ENCODE measurements at regions not wholly inside any gene's neighbourhood (a gene's known extent, or its start where the extent isn't known, plus 50 kb on each side); places are given as distances from the start of the nearest gene placed in this dataset.
"Not testable (repeated sequence)": the region's sequence is repeated elsewhere in the genome, so short reads cannot be mapped to it uniquely, and the experiment has no call there.

GRCh38 chr1:244287726-244288125, 164.0 kb downstream of the ADSS2 start:
- peaks cover 23% of the 10 kb centered on the region for H3K27me3 Mint-ChIP-seq
- H3K36me3 Mint-ChIP-seq, result no peaks in the 10 kb centered on the region
- no peak overlapping the region for H3K4me3 Mint-ChIP-seq
- H3K27ac Mint-ChIP-seq, result no peak overlapping the region
- no peak for DNase-seq
- CTCF ChIA-PET, result interaction anchor here (0.7 to 3.4 kb wide), 2 partner anchors 11 to 127 kb away, joined by 3 to 13 read pairs; no protein-coding TSS in a partner anchor
- H3K4me1 Mint-ChIP-seq, result peaks cover 9% of the 10 kb centered on the region
- peaks cover 5% of the 10 kb centered on the region for H3K9me3 Mint-ChIP-seq

GRCh38 chr1:244288663-244289062, 163.0 kb downstream of the ADSS2 start:
- Mint-ChIP-seq H3K4me1 (peaks cover 9% of the 10 kb centered on the region), H3K27ac (no peak overlapping the region), H3K36me3 (no peaks in the 10 kb centered on the region), H3K9me3 (peaks cover 5% of the 10 kb centered on the region), H3K4me3 (no peak overlapping the region), H3K27me3 (peaks cover 23% of the 10 kb centered on the region)
- CTCF ChIA-PET, result interaction anchor here (0.7 to 3.4 kb wide), 3 partner anchors 10 to 126 kb away, joined by 3 to 13 read pairs (median 4); no protein-coding TSS in a partner anchor
- DNase-seq, result no peak

DNA sequence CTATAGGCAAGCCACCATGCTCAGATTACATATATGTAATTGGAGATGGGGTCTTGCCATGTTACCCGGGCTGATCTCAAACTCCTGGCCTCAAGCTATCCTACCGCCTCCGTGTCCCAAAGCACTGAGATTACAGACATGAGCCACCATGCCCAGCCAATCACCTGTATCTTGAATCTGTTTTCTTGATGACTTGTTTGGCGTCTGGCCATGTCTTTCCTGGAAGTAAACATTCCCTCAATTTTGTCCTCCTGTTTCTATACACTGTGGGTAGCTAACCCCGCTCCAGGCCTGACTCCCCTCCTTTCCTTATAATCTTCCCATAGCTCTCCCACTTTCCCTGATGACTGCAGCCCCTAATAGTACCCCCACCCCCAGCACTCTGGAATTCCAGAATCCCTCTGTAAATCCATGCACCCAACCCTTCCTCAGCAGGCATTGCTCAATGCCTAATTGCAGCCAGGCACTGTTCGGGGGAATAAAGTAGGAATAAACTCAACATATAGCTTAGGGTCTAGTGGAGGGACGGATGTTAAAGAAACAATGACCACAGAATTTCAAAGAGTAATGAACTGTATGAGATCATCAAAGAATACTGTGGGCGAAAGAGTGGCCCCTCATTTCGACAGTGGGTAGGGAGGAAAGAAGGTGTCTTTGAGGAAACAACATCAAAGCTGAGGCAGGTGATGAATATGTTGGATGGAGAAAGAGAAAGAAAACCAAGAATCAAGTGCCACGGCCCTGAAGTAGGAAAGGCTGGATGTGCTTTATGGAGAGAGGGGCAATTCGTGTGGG, 161.5 kb downstream of the ADSS2 start:
- H3K9me3 Mint-ChIP-seq, result peaks cover 5% of the 10 kb centered on the region
- H3K4me1 Mint-ChIP-seq, result peaks cover 9% of the 10 kb centered on the region
- no peaks in the 10 kb centered on the region for H3K36me3 Mint-ChIP-seq
- peaks cover 17% of the 10 kb centered on the region for H3K27me3 Mint-ChIP-seq
- no peak for DNase-seq
- CTCF ChIA-PET, result interaction anchor here (1.1 to 3.4 kb wide), 2 partner anchors 9 kb away, joined by 4 to 13 read pairs; no protein-coding TSS in a partner anchor
- no peak overlapping the region for H3K27ac Mint-ChIP-seq
- H3K4me3 Mint-ChIP-seq, result no peak overlapping the region

DNA sequence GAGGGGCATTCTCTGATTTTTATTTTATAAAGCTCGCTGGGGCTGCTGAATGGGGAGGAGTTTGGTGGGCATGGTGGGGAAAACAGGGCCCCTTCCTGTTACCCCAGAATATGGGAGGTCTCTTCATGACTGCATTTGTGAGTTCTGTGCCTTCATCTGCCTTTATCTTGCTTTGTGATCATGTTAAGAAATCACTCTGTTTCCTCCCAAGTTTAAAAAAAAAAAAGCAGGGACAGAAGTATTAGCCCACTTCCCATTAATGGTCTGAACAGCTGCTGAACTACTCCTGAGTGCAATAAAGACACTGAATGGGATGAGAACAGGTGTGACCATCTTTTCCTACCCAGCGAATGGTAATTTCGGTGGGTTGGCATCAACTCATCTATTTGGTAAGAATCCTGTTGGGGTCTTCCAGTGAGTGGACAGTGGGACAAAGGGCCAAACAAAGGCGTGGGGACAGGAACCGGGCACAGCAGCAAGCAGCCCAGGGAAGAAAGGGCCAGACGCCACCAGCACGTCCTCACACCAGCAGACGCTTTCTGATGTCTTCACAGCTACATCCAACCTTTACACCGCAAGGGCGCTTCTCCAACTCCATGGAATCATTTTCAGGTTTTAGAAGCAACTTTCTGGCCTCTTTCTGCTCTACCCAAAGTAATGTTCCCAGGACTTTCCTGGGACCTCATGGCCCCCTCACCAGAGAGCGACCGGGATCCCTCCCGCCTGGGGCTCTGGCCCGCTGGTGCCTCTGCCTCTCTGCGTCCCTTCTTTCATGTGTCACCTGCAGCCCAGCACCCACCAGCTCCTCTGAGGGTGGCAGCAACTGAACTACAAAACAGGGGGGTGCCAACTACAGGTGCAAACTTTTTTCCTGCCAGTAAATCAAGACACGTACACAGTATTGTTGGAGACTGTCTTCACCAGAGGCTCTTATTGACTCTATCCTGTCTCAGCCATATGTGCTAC, 160.2 kb downstream of the ADSS2 start:
- Mint-ChIP-seq H3K27me3 (peaks cover 12% of the 10 kb centered on the region), H3K9me3 (peaks cover 5% of the 10 kb centered on the region), H3K4me3 (no peak overlapping the region), H3K36me3 (no peaks in the 10 kb centered on the region), H3K4me1 (peaks cover 9% of the 10 kb centered on the region), H3K27ac (no peak overlapping the region)
- no peak for DNase-seq
- CTCF ChIA-PET, result interaction anchor here (0.6 to 1.1 kb wide), 2 partner anchors 8 to 842 kb away, joined by 3 to 4 read pairs; no protein-coding TSS in a partner anchor

GRCh38 chr1:244294599-244295224, 157.0 kb downstream of the ADSS2 start:
- H3K36me3 Mint-ChIP-seq, result no peaks in the 10 kb centered on the region
- no peak overlapping the region for H3K4me3 Mint-ChIP-seq
- CTCF ChIA-PET, result interaction anchor here (0.8 kb wide), 1 partner anchor 21 kb away, joined by 3 read pairs; no protein-coding TSS in a partner anchor

DNA sequence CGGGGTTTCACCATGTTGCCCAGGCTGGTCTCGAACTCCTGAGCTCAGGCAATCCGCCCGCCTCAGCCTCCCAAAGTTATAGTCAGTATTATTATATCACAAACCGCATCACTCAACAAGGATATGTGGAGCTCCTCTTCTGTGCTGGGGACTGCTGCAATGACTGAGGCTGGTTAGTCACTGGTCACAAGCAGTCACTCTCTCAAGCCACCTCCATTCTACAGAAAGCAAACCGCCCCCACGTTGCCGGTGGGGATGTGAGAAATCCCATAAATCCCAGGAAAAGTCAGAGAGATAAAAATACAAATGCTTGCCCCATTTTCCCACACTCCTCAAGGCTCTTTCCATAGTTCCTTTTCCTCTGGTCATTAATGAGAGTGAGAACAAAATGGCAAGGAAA, 155.7 kb downstream of the ADSS2 start:
- Mint-ChIP-seq H3K4me1 (peaks cover 21% of the 10 kb centered on the region), H3K36me3 (no peaks in the 10 kb centered on the region), H3K27ac (no peak overlapping the region), H3K27me3 (peaks cover 16% of the 10 kb centered on the region), H3K4me3 (no peak overlapping the region), H3K9me3 (no peaks in the 10 kb centered on the region)
- no peak for DNase-seq
- CTCF ChIA-PET, result no interaction called here

More at GRCh38 chr1:244294599-244295224, 157.0 kb downstream of the ADSS2 start:
- DNase-seq, result no peak
- no peaks in the 10 kb centered on the region for H3K9me3 Mint-ChIP-seq
- no peak overlapping the region for H3K27ac Mint-ChIP-seq
- peaks cover 23% of the 10 kb centered on the region for H3K4me1 Mint-ChIP-seq
- H3K27me3 Mint-ChIP-seq, result peaks cover 16% of the 10 kb centered on the region

- peaks cover 19% of the 10 kb centered on the region for H3K4me1 Mint-ChIP-seq
- CTCF ChIA-PET, result interaction anchor here (1.2 kb wide), 1 partner anchor 52 kb away, joined by 3 read pairs; no protein-coding TSS in a partner anchor
- peaks cover 14% of the 10 kb centered on the region for H3K27me3 Mint-ChIP-seq
- no peaks in the 10 kb centered on the region for H3K36me3 Mint-ChIP-seq
- H3K9me3 Mint-ChIP-seq, result no peaks in the 10 kb centered on the region
- no peak overlapping the region for H3K4me3 Mint-ChIP-seq
- no peak for DNase-seq
- H3K27ac Mint-ChIP-seq, result no peak overlapping the region
Observed at GRCh38 chr1:244296447-244296846, 155.3 kb downstream of the ADSS2 start.

- Mint-ChIP-seq H3K9me3 (no peaks in the 10 kb centered on the region), H3K27ac (no peak overlapping the region), H3K4me1 (peaks cover 18% of the 10 kb centered on the region), H3K36me3 (no peaks in the 10 kb centered on the region), H3K4me3 (no peak overlapping the region), H3K27me3 (peaks cover 8% of the 10 kb centered on the region)
- CTCF ChIA-PET, result interaction anchor here (1.2 to 3.3 kb wide), 2 partner anchors 24 to 52 kb away, joined by 3 to 22 read pairs; no protein-coding TSS in a partner anchor
- DNase-seq, result no peak
Observed at GRCh38 chr1:244297087-244297486, 154.6 kb downstream of the ADSS2 start.

DNA sequence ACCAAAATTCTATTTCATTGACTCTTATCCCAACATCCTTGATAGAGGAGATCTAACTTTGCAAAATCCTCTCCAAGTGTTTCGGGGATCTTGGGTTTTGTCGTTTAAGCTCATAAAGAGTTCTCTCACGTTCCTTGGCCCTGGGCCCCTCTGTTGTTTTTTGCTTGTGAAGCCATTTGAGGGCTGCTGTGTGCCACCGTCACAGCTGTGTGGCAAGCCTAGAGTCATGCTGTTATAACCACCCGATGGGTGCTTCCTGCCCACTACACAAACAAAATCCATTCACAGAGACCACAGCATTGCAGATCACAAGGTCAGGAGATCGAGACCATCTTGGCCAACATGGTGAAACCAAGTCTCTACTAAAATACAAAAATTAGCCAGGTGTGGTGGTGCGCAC, 154.1 kb downstream of the ADSS2 start:
- CTCF ChIA-PET, result interaction anchor here (1.2 to 3.3 kb wide), 4 partner anchors 9 to 954 kb away, joined by 3 to 22 read pairs (median 10); no protein-coding TSS in a partner anchor
- H3K27ac Mint-ChIP-seq, result no peak overlapping the region
- H3K4me3 Mint-ChIP-seq, result no peak overlapping the region
- DNase-seq, result no peak
- peaks cover 5% of the 10 kb centered on the region for H3K27me3 Mint-ChIP-seq
- H3K36me3 Mint-ChIP-seq, result no peaks in the 10 kb centered on the region
- peaks cover 18% of the 10 kb centered on the region for H3K4me1 Mint-ChIP-seq
- no peaks in the 10 kb centered on the region for H3K9me3 Mint-ChIP-seq

GRCh38 chr1:244300029-244300375, 151.7 kb downstream of the ADSS2 start:
- H3K9me3 Mint-ChIP-seq, H3K36me3 Mint-ChIP-seq, DNase-seq, H3K4me3 Mint-ChIP-seq: not testable (repeated sequence)
- H3K27me3 Mint-ChIP-seq, result peaks cover 16% of the 10 kb centered on the region
- CTCF ChIA-PET, result interaction anchor here (0.6 to 3.3 kb wide), 11 partner anchors 12 to 151 kb away, joined by 3 to 22 read pairs (median 4); no protein-coding TSS in a partner anchor
- peaks cover 18% of the 10 kb centered on the region for H3K4me1 Mint-ChIP-seq
- peak overlapping the region; percentile 91 for H3K27ac Mint-ChIP-seq

DNA sequence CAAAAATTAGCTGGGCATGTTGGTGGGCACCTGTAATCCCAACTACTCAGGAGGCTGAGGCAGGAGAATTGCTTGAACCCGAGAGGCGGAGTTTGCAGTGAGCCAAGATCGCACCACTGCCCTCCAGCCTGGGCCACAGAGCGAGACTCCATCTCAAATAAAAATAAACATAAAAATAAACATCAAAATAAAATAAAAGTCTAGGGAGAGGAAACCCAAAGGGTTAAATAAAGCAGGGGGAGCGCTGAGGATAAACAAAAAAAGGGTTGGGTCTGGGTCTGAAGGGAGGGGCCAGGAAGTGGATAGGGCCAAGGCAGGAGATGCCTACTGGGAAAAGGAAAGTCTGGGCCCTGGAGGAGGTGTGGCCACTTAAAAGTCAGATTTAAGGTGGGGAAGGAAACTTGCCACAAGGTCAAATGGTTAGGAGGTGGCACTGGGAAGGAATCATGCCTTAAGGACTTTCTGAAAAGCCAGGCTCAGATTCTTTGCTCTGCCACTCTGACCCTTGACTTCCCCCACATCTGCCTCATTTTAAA, 150.0 kb downstream of the ADSS2 start:
- H3K36me3 Mint-ChIP-seq, result no peaks in the 10 kb centered on the region
- H3K9me3 Mint-ChIP-seq, result no peaks in the 10 kb centered on the region
- CTCF ChIA-PET, result interaction anchor here (0.5 kb wide), 1 partner anchor 490 kb away, joined by 3 read pairs; no protein-coding TSS in a partner anchor
- H3K27ac Mint-ChIP-seq, result no peak overlapping the region
- DNase-seq, result no peak
- H3K27me3 Mint-ChIP-seq, result peaks cover 26% of the 10 kb centered on the region
- no peak overlapping the region for H3K4me3 Mint-ChIP-seq
- H3K4me1 Mint-ChIP-seq, result peaks cover 18% of the 10 kb centered on the region

DNA sequence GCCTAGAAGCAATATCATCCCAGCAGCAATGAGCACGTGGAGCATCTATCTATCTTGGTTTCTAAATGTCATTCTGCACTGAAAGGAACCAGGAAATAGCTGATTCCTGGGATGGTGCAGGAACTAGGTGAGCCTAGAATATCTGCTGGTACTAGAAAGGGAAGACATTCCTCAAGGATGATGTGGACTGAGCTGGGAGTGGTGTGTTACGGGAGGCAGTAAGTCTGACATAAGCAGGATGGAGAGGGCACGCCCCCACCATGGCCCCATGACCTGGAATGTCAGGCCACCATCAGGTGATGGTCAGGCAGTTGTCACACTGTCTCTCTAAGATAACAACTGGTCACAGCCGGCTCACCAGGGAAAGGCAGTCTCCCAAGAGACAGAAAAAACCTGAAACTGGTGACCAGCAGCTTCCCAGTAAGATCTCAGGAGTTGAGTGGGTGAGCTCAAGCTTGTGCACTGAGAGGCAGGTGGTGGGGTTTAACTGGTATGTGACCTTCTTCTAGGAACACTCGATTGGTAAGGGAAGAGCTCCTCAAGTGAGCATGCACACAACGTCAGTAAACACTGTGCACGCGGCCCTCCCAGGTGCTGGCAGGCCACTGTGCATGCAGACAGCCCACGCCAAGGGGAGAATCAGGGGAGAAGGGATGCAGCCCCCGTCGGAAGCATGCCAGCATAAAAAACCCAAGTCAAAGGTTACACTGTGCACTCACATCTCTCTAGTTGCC, 148.7 kb downstream of the ADSS2 start:
- Mint-ChIP-seq H3K4me1 (peaks cover 14% of the 10 kb centered on the region), H3K36me3 (no peaks in the 10 kb centered on the region), H3K27me3 (peaks cover 26% of the 10 kb centered on the region), H3K4me3 (no peak overlapping the region), H3K9me3 (peaks cover 4% of the 10 kb centered on the region), H3K27ac (no peak overlapping the region)
- CTCF ChIA-PET, result no interaction called here
- no peak for DNase-seq

- H3K36me3 Mint-ChIP-seq, result no peaks in the 10 kb centered on the region
Observed at GRCh38 chr1:244303610-244303969, 148.1 kb downstream of the ADSS2 start.

More at GRCh38 chr1:244303610-244303969, 148.1 kb downstream of the ADSS2 start:
- Mint-ChIP-seq H3K27ac (no peak overlapping the region), H3K4me1 (peaks cover 12% of the 10 kb centered on the region), H3K4me3 (no peak overlapping the region), H3K9me3 (peaks cover 4% of the 10 kb centered on the region), H3K27me3 (peaks cover 26% of the 10 kb centered on the region)
- no peak for DNase-seq
- CTCF ChIA-PET, result no interaction called here

All from activated naive CD4-positive, alpha-beta T cell treated with anti-CD3 and anti-CD28 coated beads, Interleukin-2, amount 10 ng/mL, durations not matched to agents 7 days and 5 days (primary cell).